Suprapubic skin (tissue), 3 donors: ENCODE measurements at regions not wholly inside any gene's neighbourhood (a gene's known extent, or its start where the extent isn't known, plus 50 kb on each side); places are given as distances from the start of the nearest gene placed in this dataset.

Source experiments
- POLR2A ChIP-seq, 2 donors: fragments of 450-650 bp; IDR thresholded peaks; one replicate each; pipeline ENCODE4 v1.6.1; 2017; ENCODE audit warnings: antibody characterized with exemption in 2 of 2, mild to moderate bottlenecking in 2 of 2, moderate library complexity in 2 of 2
- TF ChIP-seq, protein P1 (sequence below), 2 donors: fragments of 200-600 bp in 1 of 2; fragments of 450-650 bp in 1 of 2; sonication (generic) in 1 of 2; IDR thresholded peaks; one replicate each; pipeline ENCODE4 v1.5.1; 2016 to 2019; ENCODE audit warnings: antibody characterized with exemption in 2 of 2, mild to moderate bottlenecking in 1 of 2, moderate library complexity in 1 of 2

DNA sequence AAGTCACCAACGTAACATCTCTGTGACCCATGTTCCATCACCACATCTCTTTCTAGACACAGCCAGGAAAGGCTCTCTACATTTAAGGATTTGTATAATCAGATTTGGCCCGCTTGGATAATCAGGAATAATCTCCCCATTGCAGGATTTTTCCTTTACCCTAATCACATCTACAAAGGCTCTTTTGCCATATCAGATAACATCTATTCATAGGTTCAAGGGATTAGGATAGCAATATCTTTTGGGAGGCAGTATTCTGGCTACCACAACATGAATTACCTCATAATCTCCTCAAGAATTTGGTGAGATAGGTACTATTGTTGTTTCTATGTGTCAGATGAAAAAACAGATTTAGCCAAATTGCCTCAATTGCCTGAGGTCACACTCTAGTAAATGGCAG is 142.8 kb upstream of the UBASH3B start:
- TF ChIP-seq POLR2A (IDR thresholded peaks at IDR 0.05): no peak
- TF ChIP-seq, protein P1, sequence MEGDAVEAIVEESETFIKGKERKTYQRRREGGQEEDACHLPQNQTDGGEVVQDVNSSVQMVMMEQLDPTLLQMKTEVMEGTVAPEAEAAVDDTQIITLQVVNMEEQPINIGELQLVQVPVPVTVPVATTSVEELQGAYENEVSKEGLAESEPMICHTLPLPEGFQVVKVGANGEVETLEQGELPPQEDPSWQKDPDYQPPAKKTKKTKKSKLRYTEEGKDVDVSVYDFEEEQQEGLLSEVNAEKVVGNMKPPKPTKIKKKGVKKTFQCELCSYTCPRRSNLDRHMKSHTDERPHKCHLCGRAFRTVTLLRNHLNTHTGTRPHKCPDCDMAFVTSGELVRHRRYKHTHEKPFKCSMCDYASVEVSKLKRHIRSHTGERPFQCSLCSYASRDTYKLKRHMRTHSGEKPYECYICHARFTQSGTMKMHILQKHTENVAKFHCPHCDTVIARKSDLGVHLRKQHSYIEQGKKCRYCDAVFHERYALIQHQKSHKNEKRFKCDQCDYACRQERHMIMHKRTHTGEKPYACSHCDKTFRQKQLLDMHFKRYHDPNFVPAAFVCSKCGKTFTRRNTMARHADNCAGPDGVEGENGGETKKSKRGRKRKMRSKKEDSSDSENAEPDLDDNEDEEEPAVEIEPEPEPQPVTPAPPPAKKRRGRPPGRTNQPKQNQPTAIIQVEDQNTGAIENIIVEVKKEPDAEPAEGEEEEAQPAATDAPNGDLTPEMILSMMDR (IDR thresholded peaks at IDR 0.05): no peak
